ENCODE measurements at regions not wholly inside any gene's neighbourhood (a gene's known extent, or its start where the extent isn't known, plus 50 kb on each side); places are given as distances from the start of the nearest gene placed in this dataset.

DNA sequence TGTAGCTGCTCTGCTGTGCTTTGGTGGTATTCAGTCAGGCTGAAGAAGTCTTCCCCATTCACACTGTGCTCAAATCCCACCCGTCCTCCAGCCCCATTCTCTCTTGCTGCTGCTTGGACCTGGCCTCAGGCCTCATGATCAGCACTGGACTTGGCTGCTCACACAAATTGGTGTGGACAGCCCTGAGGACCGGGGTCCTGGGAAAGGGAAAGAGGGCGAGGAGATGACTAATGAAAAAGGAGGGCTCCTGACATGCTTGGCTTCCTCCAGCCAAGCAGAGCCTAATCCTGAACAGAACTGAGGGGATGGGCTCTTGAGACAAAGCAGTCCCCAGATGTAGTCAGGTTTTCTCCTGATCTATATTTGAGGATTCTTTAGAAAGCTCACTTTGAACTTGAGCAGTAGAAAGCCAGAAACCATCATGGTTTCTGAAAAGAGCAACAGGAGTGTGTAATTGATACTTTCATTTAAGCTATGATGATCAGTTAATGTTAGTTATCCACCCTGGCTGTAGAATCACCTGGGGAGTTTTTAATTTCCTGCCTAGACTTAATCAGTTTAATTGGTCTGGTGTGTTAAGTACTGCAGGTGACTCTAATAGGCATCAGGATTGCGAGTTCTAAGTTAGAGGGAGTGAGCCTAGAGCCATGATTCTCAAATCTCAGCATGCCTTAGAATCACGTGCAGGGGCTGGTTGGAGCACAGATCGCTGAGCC, 79.4 kb upstream of the THBS1 start:
- DNase-seq (ENCODE audit: low spot score) (no peak), ATAC-seq (ENCODE audit: insufficient number of reproducible peaks, low FRiP score, low read depth) (no peak)
- Histone ChIP-seq H3K27me3 (replicated peaks; ENCODE audit: insufficient read depth) (no peaks in the 10 kb centered on the region), H3K36me3 (no peaks in the 10 kb centered on the region), H3K4me3 (no peak overlapping the region), H3K9me3 (no peaks in the 10 kb centered on the region), H3K4me1 (ENCODE audit: control insufficient read depth in 1 of 2, low read depth in 2 of 2) (no peaks in the 10 kb centered on the region), H3K27ac (no peak overlapping the region)
- TF ChIP-seq, protein P1, sequence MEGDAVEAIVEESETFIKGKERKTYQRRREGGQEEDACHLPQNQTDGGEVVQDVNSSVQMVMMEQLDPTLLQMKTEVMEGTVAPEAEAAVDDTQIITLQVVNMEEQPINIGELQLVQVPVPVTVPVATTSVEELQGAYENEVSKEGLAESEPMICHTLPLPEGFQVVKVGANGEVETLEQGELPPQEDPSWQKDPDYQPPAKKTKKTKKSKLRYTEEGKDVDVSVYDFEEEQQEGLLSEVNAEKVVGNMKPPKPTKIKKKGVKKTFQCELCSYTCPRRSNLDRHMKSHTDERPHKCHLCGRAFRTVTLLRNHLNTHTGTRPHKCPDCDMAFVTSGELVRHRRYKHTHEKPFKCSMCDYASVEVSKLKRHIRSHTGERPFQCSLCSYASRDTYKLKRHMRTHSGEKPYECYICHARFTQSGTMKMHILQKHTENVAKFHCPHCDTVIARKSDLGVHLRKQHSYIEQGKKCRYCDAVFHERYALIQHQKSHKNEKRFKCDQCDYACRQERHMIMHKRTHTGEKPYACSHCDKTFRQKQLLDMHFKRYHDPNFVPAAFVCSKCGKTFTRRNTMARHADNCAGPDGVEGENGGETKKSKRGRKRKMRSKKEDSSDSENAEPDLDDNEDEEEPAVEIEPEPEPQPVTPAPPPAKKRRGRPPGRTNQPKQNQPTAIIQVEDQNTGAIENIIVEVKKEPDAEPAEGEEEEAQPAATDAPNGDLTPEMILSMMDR (IDR thresholded peaks at IDR 0.05) = no peak

DNA sequence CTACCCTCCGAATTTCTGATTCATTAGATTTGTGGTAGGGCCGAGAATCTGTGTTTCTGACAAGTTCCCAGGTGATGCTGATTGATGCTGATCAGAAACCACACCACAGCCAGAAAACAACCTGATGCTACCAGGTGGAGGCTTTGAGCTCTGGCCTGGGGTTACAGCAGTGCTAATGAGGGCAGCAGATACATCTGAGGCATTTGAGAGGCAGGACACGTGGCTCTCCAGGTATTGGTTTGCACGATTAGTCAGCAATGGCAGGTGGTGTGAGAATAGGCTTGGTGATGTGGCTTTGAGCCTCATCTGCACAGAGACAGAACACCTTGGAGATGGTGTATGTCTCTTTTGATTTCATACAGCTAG, 78.8 kb upstream of the THBS1 start:
- Histone ChIP-seq H3K4me1 (ENCODE audit: control insufficient read depth in 1 of 2, low read depth in 2 of 2) (no peaks in the 10 kb centered on the region), H3K27ac (no peak overlapping the region)

DNA sequence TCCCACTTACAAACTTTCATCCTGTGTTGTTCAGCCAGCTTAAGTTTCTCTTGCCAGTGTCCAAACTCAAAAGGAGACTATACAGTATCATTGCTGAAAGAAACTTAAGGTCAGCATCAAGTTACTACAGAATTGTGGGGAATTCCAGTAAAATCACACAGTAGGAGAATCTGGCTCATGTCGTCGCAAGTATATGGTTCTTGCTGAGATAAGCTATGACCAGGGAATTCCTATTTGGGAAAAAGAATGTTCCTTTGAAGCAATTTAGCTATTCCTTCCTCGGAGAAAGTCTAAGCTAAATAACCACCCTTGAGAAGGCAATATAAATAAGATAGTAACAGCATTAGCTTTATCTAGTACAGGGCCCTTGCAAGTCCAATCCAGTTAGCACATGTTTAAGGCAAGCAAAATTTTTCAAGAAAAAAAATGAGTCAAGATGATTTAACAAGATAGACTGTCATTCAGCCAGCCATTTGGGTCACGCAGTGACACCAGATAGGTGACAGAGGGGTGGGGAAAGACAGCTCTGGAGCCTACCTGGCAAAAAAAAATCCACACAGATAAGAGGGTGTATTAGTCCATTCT, 78.2 kb upstream of the THBS1 start:
- H3K27me3 ChIP-seq (replicated peaks; ENCODE audit: insufficient read depth) = no peaks in the 10 kb centered on the region
- ATAC-seq (ENCODE audit: insufficient number of reproducible peaks, low FRiP score, low read depth) (no peak), DNase-seq (ENCODE audit: low spot score) (no peak)
- H3K27ac ChIP-seq = no peak overlapping the region
- no peaks in the 10 kb centered on the region for H3K4me1 ChIP-seq (ENCODE audit: control insufficient read depth in 1 of 2, low read depth in 2 of 2)
- no peaks in the 10 kb centered on the region for H3K9me3 ChIP-seq
- no peak overlapping the region for H3K4me3 ChIP-seq
- TF ChIP-seq, protein P1 (IDR thresholded peaks at IDR 0.05) = no peak
- no peaks in the 10 kb centered on the region for H3K36me3 ChIP-seq

More for the DNA sequence above, 78.8 kb upstream of the THBS1 start:
- Histone ChIP-seq H3K36me3 (no peaks in the 10 kb centered on the region), H3K4me3 (no peak overlapping the region), H3K27me3 (replicated peaks; ENCODE audit: insufficient read depth) (no peaks in the 10 kb centered on the region), H3K9me3 (no peaks in the 10 kb centered on the region)
- ATAC-seq (ENCODE audit: insufficient number of reproducible peaks, low FRiP score, low read depth) = no peak
- TF ChIP-seq, protein P1 (IDR thresholded peaks at IDR 0.05) = no peak
- no peak for DNase-seq (ENCODE audit: low spot score)

DNA sequence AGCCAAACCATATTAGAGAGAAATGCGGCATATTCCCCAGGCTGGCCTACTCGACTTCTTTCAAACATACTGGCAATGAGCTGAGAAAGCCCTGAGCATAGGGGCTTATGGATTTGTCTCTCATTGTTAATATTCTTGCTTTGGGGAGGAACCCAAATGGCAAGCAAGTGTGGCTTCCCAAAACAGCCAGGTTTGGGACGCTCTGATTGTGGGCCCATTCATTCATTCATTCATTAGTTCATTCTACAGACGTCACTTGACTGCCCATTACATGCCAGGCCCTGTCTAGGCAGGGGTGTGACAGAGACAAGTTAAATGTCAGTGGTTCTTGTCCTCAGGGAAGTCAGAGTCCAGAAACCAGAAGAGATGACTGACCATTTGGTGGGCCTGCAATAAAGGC, 77.4 kb upstream of the THBS1 start:
- Histone ChIP-seq H3K4me3 (no peak overlapping the region), H3K27me3 (replicated peaks; ENCODE audit: insufficient read depth) (no peaks in the 10 kb centered on the region), H3K27ac (no peak overlapping the region), H3K4me1 (ENCODE audit: control insufficient read depth in 1 of 2, low read depth in 2 of 2) (no peaks in the 10 kb centered on the region), H3K9me3 (no peaks in the 10 kb centered on the region), H3K36me3 (no peaks in the 10 kb centered on the region)
- TF ChIP-seq, protein P1 (IDR thresholded peaks at IDR 0.05) = no peak
- DNase-seq (ENCODE audit: low spot score) (no peak), ATAC-seq (ENCODE audit: insufficient number of reproducible peaks, low FRiP score, low read depth) (no peak)

DNA sequence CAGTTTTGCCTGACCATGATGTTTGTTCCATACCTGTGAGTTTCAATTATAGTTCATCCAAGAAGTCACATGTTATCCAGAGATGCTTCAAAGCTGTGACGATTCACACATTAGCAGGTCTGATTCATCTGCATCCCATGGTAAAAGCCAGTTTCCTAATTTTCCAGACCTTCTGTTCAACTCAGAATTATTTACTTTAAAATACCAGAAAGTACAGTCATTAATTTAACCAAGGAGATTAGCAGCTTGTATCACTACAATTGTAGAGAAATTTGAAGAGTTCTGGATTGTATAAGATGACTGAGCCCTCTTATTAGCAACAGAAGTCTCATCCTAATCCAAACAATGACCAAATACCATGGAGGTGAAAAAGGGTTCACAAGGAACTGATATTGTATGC, 76.1 kb upstream of the THBS1 start:
- Histone ChIP-seq H3K4me1 (ENCODE audit: control insufficient read depth in 1 of 2, low read depth in 2 of 2) (no peaks in the 10 kb centered on the region), H3K36me3 (no peaks in the 10 kb centered on the region), H3K9me3 (no peaks in the 10 kb centered on the region), H3K27ac (no peak overlapping the region), H3K27me3 (replicated peaks; ENCODE audit: insufficient read depth) (no peaks in the 10 kb centered on the region), H3K4me3 (no peak overlapping the region)
- TF ChIP-seq, protein P1 (IDR thresholded peaks at IDR 0.05) = no peak
- DNase-seq (ENCODE audit: low spot score) (no peak), ATAC-seq (ENCODE audit: insufficient number of reproducible peaks, low FRiP score, low read depth) (no peak)

Data from thoracic aorta (tissue), 2 donors.